ENCODE measurements at regions not wholly inside any gene's neighbourhood (a gene's known extent, or its start where the extent isn't known, plus 50 kb on each side); places are given as distances from the start of the nearest gene placed in this dataset.

- no peak for TF ChIP-seq POLR2AphosphoS5 (IDR thresholded peaks at IDR 0.05; ENCODE audit: low read depth, low read length)
- no peak for TF ChIP-seq SIN3A (IDR thresholded peaks at IDR 0.05; ENCODE audit: borderline replicate concordance, insufficient read depth, low read length)
Measured at GRCh38 chr2:107694667-107695066, 132.0 kb upstream of the RGPD4 start.
